GM21529 (cell line): ENCODE measurements at regions not wholly inside any gene's neighbourhood (a gene's known extent, or its start where the extent isn't known, plus 50 kb on each side); places are given as distances from the start of the nearest gene placed in this dataset.

Experiments used
- ATAC-seq: cut with Tn5 transposase; IDR thresholded peaks from one replicate; pipeline ENCODE4 v1.9.1; 2021; ENCODE audit not compliant: unreplicated experiment

DNA sequence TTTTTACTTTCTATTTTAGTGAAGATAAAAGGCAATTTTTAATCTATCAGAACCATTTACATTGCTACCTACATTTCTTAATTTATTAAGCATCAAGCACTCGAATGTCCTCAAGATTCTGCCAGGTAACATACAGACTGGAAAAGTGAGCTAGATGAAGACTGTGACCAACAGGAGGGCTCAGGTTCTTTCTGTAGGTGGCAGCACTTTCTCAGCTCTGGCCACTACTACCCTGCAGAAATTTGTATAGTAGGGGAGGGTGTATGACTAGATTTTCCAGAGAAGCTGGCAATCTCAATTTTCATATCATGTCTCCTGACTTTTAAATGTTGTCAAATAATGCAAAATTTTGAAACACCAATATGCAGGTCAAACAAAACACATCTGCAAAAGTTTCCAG, 165.0 kb upstream of the SUCLG2 start:
- ATAC-seq, result no peak

DNA sequence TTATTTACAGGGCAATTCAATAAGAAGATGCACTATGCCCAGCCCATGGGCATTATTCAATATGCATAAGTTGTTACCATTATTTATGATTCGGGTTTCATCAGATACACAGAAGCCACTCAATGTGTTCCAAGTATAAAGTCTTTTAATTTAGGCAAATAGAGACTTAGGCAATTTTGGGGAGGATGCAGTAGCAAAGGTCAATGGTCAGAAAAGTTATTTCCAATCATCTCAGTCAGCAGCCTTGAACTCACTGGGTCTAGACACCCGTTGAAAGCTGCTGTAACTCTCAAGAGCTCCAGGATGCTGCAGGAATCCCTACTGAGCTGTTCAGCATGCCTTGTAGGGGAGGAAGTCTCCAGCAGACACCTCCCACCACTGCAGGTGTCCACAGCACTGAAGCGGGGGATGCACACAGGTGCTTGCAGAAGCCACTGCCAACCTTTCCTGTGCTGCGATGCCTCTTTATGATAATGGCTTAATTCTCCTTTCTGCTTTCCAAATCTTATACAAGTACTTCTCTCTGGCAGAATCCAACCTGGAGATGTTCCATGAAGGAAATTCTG, 155.0 kb upstream of the SUCLG2 start:
- ATAC-seq, result no peak

GRCh38 chr3:67808906-67809305, 154.5 kb upstream of the SUCLG2 start:
- no peak for ATAC-seq

DNA sequence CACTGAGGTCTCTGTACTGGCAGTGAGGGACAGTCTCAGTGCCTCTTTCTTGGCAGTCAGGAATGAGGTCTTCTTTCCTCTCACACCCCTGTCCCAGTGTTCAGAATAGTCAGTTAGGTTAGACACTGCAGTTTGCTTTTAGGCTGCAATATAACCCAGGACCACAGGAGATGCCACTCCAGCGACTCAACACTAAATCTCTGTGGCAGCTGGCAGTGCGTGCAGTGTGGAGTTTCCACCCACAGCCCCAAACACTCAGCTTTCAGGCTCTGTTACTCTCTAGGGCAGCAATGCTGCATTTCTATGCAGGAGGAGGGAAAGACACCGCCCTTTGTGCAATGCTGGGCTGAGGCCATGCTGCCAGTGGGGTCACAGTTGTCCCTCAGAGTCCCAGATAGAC, 150.2 kb upstream of the SUCLG2 start:
- ATAC-seq, result no peak

DNA sequence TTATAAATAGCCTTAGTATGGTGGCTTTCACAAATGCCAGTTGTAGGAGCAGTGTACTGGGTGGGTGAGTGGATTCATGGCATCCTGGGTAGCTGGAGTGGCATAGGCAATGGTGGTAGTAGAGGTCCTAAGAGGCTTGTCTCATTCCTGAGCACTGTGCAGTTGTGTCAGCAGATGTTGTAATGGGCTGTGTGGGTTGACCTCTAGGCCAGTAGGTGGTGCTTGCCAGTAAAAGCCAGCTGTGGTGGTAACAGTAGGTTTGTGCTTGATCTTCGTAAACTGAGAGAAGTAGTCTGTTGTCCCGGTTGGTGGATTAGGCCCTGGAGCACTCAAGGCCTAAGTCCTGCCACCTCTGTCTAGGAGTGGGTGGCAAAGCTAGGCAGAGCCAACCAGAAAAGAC, 149.7 kb upstream of the SUCLG2 start:
- no peak for ATAC-seq

- no peak for ATAC-seq
Measured at GRCh38 chr3:67798412-67798811, 144.0 kb upstream of the SUCLG2 start.

DNA sequence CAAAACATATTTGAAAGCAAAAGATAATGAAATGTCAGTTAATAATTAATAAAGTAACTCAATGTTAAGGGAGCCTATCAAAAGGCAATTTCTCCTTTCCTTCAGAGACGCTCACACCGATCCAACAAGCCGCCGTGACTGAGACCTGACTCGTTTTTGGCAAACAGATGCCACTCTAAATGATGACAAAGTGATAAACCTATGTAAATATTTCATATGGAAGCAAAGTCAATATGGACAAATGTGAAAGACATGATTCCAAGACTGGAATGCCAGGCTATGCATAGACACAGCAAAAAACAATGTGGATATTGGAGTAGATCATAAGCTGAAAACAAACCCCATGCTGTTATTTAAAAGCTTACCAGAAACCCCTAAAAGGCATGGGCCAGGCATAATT, 137.2 kb upstream of the SUCLG2 start:
- no peak for ATAC-seq

DNA sequence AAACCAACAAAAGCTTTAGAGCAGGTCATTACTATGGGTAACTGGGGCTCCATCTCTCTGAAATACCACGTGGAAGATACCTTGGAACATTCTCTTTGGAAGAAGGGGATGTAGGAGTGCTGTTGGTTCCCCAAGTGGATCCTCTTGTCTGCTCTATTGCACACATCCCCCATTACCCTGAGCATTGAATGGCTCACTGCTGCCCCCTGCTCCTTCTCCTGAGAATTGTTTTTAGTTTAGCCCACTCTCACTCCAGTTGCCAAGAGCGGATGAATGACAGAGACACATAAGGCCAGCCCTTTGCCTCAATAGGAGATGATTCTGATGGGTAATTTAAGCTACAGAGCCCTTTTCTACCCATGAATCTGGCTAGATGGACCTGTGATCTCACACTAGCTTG, 135.6 kb upstream of the SUCLG2 start:
- peak; percentile 92 for ATAC-seq

- ATAC-seq, result no peak
Measured at GRCh38 chr3:67788396-67788795, 134.0 kb upstream of the SUCLG2 start.

DNA sequence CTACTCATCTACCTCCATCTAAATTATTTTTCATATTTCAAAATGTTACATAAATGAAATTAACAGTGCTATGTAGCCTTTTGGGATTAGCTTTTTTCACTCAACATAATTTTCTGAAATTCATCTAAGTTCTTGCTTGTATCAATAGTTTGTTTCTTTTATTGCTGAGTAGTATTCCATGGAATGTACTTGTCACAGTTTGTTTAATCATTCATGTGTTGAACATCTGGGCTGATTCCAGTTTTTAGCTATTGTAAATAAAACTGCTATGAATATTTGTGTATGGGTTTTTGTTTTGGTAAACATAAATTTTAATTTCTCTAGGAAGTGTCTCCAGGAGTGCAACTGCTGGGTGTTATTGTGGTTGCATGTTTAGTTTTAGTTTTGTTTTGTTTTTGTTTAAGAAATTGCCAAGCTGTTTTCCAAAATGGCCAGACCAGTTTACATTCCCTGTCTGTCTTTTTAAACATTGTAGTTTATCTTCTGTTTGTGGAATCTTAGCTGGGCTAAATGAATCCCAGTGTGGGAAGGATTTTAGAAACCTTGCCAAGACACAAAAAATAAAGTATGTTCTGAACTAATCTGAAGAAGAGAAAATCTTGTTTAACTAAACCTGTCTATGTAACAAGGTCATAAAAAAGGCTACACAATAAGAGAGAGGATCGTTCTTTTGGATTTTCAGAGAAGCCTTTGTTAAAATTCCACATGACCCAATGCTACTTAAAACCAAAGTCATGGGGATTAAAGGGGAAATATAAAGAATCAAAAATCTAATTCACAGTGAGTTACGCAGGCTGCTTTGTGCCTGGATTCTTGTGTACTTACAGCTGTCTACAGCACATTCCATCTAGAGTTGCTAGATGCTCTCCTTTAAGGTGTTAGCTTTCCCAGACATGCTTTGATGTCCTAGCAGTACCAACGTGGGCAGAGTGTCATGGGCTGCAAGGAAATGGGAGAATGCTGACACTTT, 129.2 kb upstream of the SUCLG2 start:
- ATAC-seq, result no peak

- no peak for ATAC-seq
Measured at GRCh38 chr3:67781871-67782270, 127.5 kb upstream of the SUCLG2 start.

DNA sequence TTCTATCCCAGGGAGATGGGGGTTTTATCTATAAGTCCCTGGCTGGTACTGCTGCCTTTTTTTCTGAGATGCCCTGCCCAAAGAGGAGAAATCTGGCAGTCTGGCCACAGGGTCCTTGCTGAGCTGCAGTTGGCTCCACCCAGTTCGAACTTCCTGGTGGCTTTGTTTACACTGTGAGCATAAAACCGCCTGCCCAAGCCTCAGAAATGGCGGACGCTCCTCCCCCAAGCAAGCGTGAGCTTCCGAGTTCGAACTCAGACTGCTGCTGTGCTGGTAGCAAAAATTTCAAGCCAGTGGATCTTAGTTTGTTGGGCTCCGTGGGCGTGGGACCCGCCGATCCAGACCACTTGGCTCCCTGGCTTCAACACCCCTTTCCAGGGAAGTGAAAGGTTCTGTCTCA, 126.8 kb upstream of the SUCLG2 start:
- no peak for ATAC-seq

- no peak for ATAC-seq
Measured at GRCh38 chr3:67774676-67775075, 120.3 kb upstream of the SUCLG2 start.

DNA sequence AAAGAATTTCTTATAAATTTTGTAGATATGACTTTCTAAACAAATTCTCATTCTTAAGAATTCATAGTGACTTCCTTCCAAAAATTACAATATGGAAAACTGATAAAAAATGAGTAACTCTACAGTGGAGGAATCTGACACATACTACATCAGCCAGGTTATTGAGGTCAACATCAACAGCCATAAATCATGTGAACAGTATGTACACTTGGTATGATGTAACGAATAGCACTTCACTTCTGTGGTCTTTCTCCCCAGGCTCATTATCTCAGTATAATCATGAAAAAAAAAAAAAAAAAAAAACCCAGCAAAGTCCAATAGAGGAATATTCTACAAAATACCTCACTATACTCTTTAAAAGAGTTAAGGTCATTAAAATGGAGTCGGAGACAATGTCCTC, 111.2 kb upstream of the SUCLG2 start:
- no peak for ATAC-seq

- no peak for ATAC-seq
Measured at GRCh38 chr3:67745296-67745695, 90.9 kb upstream of the SUCLG2 start.

DNA sequence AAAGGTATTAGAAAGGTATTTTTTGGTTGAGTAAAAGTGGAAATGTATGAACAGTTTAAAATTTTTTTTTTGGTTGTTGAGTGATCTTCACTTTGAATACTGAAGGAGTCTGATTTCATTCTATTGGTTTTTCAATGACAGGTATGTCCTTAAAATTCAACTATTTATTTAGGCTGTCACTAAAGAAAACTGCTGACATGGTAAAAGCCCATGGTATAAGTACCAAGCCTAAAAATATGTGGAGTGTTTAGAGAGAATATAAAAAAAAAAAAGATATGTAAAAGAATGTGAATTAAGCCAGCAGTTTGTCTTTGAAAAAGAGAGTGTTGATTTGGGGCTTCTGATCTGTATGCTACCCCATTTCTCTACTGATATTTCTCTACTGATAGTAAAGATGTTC, 90.3 kb upstream of the SUCLG2 start:
- ATAC-seq, result no peak

- no peak for ATAC-seq
Measured at GRCh38 chr3:67739851-67740250, 85.4 kb upstream of the SUCLG2 start.

DNA sequence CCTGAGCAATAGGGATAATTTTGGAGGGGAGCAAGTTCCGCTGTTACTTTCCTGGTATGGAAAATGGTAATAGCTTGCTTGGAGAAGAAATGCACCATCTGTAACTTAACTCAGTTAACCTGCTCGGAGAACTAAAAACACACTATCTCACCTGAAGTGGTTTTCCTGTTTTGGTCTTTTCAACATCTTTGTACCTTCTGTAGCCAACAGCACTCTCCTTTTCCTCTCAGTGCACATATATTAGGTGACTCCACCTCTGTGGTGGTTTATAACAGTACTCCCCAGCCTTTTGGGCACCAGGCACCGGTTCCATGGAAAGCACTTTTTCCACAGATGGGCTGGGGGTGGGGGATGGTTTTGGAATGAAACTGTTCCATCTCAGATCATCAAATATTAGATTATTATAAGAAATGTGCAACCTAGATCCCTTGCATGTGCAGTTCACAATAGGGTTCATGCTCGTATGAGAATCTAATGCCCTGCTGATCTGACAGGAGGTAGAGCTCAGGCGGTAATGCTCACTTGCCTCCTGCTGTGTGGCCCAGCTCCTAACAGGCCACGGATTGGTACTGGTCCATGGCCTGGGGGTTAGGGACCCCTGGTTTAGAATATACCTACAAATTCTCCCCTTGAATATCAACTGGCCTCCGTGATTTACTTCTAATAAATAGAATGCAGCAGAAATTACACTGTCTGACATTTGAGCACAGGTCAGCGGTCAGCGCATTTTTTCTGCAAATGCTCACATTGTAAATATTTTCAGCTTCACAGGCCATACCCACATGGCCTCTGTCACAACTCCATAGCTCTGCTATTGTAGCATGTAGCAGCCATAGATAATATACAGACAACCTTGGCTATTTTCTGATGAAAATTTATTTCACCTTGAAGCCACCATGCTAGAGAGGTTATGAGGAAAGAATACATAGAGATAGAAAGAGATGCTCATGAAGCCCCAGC, 83.8 kb upstream of the SUCLG2 start:
- no peak for ATAC-seq

- no peak for ATAC-seq
Measured at GRCh38 chr3:67737140-67737539, 82.7 kb upstream of the SUCLG2 start.

GRCh38 chr3:67733269-67733950, 79.0 kb upstream of the SUCLG2 start:
- no peak for ATAC-seq

DNA sequence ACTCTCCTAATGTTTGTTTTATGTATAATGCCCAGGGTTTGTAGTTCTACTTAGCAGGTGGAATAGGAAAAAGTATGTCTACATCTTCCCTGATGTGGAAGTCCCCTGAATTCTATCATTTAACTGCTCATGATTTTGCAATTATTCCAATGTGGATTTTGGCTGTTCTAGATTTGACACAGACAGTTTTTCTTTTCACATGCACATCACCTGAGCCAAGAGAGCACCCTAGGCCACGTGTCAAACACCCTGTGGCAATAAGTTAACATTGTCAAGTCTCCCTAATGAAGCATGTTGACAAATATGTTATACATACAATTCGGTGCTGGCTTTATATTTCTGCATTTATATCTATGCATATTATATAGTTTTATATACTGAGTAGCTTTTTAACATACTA, 70.0 kb upstream of the SUCLG2 start:
- no peak for ATAC-seq
